Astrocyte of the cerebellum (primary cell): ENCODE measurements at regions not wholly inside any gene's neighbourhood (a gene's known extent, or its start where the extent isn't known, plus 50 kb on each side); places are given as distances from the start of the nearest gene placed in this dataset.
A peak's percentile ranks its signal among the peaks of the same experiment; 100 is the strongest.

Source experiments
- DNase-seq: peaks from one replicate; pipeline ENCODE4 v3.0.0-alpha.2; 2011; ENCODE audit warnings: low read depth
- H3K4me3 ChIP-seq: 2 replicates; pipeline ENCODE4 v1.5.1; 2011; ENCODE audit warnings: mild to moderate bottlenecking, low read depth, low read length, moderate library complexity
- CTCF ChIP-seq: IDR thresholded peaks from 2 replicates; pipeline ENCODE4 v1.5.1; 2012; ENCODE audit warnings: low read length, low read depth, moderate library complexity, mild to moderate bottlenecking; ENCODE audit errors: missing control alignments
- in situ Hi-C: cut with HindIII; loops from 2 replicates; pipeline ENCODE4 v1.10.0; 2017; ENCODE audit warnings: low sequenced_read_pairs

GRCh38 chr20:6384380-6384779 is 261.6 kb upstream of the FERMT1 start:
- in situ Hi-C loops, result no loop called here
- TF ChIP-seq CTCF, result no peak
- no peak overlapping the region for H3K4me3 ChIP-seq
- DNase-seq, result no peak

GRCh38 chr20:6381887-6382286 is 259.1 kb upstream of the FERMT1 start:
- TF ChIP-seq CTCF, result peak; percentile 54
- in situ Hi-C loops, result no loop called here
- H3K4me3 ChIP-seq, result no peak overlapping the region
- DNase-seq, result no peak

- no peak for TF ChIP-seq CTCF
- in situ Hi-C loops, result no loop called here
- no peak for DNase-seq
- H3K4me3 ChIP-seq, result no peak overlapping the region
These were observed 239.4 kb upstream of the FERMT1 start for GRCh38 chr20:6362245-6362644.

GRCh38 chr20:6360766-6361165 is 237.9 kb upstream of the FERMT1 start:
- no peak overlapping the region for H3K4me3 ChIP-seq
- DNase-seq, result no peak
- in situ Hi-C loops, result no loop called here
- TF ChIP-seq CTCF, result no peak

GRCh38 chr20:6355754-6356451 is 233.1 kb upstream of the FERMT1 start:
- no peak for DNase-seq
- no peak for TF ChIP-seq CTCF
- in situ Hi-C loops, result no loop called here
- H3K4me3 ChIP-seq, result no peak overlapping the region

GRCh38 chr20:6348908-6349307 is 226.1 kb upstream of the FERMT1 start:
- no peak for DNase-seq
- in situ Hi-C loops, result no loop called here
- TF ChIP-seq CTCF, result no peak
- no peak overlapping the region for H3K4me3 ChIP-seq
